ENCODE measurements at regions not wholly inside any gene's neighbourhood (a gene's known extent, or its start where the extent isn't known, plus 50 kb on each side); places are given as distances from the start of the nearest gene placed in this dataset.
"Not testable (repeated sequence)": the region's sequence is repeated elsewhere in the genome, so short reads cannot be mapped to it uniquely, and the experiment has no call there.

DNA sequence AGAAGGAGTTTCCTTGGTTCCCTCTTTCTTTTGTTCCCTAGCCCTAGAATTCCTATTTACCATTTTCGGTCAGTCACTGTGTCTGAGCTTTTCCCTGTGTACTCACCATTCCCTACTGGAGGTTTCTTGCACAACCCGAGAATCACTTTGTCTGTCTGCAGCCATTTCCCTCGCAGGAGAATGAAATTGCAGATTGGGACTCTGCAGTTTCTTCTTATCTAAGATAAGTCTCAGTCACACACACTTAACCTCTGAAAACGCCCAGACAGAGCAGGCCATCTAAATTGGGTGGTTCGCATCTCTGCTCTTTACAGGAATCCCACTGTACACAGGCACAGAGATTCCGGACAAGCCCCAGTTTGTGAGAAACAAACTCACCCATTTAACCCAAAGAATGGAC, 58.6 kb upstream of the CNTNAP2 start:
- DNase-seq (ENCODE audit: low read depth in 4 of 4, low spot score in 3 of 4), result no peak

DNA sequence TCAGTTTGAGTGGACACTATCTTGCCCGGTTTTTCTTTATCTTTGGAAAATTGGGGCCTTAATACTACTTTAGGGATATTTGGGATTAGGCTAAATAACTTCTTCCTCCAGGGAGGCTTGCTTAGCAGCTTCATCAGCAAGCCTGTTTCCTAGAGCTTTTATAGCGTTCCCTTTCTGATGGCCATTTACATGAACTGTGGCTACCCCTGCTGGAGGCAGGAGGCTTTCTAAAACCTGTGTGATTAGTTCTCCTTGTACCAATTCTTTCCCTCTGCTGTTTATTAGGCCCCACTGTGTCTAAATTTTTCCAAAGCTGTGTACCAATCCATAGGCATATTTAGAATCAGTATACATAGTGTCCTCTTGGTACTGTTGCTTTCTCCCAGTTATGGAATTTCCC, 61.7 kb upstream of the CNTNAP2 start:
- no peak for DNase-seq (ENCODE audit: low read depth in 4 of 4, low spot score in 3 of 4)

DNA sequence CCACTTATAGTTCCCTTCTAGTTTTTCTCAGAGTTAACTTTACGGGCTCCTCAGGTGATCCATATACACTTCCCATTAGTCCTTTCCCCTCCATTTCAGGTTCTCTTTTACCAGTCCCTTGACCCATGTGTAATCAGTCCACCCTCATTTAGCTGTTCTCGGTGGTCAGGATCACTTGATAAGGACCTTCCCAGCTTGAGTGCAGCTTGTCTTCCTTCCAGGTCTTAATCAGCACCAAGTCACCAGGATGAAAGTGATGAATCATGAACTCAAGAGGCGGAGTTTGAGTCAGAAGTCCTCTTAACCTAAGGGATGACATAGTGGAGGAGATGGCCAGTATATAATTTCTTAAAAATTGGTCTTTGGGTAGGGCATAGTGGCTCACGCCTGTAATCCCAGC, 63.1 kb upstream of the CNTNAP2 start:
- DNase-seq (ENCODE audit: low read depth in 4 of 4, low spot score in 3 of 4), result no peak

DNA sequence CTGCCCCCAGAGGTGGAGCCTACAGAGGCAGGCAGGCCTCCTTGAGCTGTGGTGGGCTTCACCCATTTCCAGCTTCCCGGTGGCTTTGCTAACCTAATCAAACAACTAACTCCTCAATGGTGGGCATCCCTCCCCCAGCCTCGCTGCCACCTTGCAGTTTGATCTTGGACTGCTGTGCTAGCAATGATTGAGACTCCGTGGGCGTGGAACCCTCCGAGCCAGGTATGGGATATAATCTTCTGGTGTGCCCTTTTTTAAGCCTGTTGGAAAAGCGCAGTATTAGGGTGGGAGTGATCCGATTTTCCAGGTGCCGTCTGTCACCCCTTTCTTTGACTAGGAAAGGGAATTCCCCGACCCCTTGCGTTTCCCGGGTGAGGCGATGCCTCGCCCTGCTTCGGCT, 73.3 kb upstream of the CNTNAP2 start:
- DNase-seq (ENCODE audit: low read depth in 4 of 4, low spot score in 3 of 4), result not testable (repeated sequence)

DNA sequence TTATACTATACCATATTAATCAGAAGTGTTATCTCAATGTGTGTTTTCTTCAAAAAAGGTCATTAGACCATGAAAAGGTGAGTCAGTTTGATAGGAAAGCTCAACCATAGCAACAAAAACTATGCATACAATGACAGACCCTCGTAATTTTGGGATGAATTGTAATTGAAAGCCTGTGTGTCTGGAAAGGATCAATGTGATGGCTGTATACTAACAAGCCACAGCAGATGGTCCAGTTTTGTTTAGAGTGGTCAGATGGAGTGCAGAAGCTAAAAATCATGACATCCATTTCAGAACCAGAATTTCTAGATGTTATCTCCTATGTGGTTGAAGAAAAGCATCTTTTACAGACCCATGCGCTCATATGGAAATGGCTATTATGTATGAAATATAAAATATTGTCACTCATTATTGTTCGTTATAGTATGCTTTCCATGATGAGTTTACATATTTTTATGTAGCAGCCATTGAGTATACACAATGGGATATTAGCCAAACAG, 88.3 kb upstream of the CNTNAP2 start:
- no peak for DNase-seq (ENCODE audit: low read depth in 4 of 4, low spot score in 3 of 4)

DNA sequence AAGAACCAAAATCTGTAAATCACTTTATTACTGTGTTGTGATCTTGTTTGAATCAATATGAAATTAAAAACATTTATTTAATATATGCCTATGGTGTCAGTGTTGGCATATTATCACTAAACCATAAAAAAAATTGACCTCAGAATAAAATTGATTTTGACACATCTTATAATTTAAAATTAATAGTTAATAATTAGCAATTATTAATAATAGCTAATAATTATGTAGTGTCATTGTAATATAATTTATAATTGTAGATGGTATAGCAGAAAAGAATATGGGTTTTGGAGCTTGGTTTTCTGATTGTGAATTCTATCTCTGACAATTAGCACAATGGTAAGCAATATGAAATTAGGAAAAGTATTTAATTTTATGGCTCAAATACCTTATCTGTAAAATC, 89.4 kb upstream of the CNTNAP2 start:
- DNase-seq (ENCODE audit: low read depth in 4 of 4, low spot score in 3 of 4), result no peak

DNA sequence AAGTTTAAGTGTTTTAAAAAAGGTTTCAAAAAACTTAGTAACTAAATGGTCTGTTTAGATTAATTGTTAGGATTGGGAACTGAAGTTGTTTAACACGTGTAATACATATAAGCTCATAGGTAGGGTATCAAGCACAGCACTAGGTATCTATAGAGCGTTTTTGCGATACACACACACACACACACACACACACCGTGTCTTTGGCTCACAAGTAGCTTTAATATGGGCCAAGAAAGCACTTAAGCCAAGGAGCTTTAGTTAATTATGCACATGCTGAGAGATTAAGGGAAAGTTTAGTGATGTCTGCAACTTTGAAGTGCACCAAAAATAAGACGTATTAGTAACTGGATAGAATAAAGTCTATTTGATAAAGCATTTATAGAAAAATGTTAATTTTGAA, 93.8 kb upstream of the CNTNAP2 start:
- DNase-seq (ENCODE audit: low read depth in 4 of 4, low spot score in 3 of 4), result no peak

DNA sequence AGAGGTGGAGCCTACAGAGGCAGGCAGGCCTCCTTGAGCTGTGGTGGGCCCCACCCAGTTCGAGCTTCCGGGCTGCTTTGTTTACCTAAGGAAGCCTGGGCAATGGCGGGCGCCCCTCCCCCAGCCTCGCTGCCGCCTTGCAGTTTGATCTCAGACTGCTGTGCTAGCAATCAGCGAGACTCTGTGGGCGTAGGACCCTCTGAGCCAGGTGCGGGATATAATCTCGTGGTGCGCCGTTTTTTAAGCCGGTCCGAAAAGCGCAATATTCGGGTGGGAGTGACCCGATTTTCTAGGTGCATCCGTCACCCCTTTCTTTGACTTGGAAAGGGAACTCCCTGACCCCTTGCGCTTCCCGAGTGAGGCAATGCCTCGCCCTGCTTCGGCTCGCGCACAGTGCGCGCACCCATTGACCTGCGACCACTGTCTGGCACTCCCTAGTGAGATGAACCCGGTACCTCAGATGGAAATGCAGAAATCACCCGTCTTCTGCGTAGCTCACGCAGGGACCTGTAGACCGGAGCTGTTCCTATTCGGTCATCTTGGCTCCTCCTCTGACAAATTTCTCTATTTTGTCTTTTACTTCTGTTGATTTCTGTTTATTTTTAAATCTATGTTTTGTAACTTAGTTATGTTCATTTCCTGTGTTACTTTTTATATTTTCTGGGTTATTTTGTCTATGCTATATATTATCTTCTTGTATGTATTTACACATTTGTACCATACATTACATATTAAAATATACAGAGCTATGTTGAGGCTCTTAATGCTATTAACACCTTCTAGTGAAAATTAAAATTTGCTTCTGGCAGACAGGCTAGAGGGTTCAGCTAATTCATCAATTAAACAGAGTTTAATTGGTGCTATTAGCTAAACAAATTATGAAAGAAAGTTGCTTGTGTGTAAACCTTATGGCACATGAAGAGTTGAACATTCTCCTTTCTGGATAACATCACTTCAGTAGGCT, 97.3 kb upstream of the CNTNAP2 start:
- DNase-seq (ENCODE audit: low read depth in 4 of 4, low spot score in 3 of 4), result not testable (repeated sequence)

DNA sequence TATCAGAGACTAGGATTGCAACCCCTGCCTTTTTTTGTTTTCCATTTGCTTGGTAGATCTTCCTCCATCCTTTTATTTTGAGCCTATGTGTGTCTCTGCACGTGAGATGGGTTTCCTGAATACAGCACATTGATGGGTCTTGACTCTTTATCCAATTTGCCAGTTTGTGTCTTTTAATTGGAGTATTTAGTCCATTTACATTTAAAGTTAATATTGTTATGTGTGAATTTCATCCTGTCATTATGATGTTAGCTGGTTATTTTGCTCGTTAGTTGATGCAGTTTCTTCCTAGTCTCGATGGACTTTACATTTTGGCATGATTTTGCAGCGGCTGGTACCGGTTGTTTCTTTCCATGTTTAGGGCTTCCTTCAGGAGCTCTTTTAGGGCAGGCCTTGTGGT, 99.2 kb upstream of the CNTNAP2 start:
- not testable (repeated sequence) for DNase-seq (ENCODE audit: low read depth in 4 of 4, low spot score in 3 of 4)

DNA sequence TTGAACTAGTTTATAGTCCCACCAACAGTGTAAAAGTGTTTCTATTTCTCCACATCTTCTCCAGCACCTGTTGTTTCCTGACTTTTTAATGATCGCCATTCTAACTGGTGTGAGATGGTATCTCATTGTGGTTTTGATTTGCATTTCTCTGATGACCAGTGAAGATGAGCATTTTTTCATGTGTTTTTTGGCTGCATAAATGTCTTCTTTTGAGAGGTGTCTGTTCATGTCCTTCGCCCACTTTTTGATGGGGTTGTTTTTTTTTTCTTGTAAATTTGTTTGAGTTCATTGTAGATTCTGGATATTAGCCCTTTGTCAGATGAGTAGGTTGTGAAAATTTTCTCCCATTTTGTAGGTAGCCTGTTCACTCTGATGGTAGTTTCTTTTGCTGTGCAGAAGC, 102.4 kb upstream of the CNTNAP2 start:
- not testable (repeated sequence) for DNase-seq (ENCODE audit: low read depth in 4 of 4, low spot score in 3 of 4)

DNA sequence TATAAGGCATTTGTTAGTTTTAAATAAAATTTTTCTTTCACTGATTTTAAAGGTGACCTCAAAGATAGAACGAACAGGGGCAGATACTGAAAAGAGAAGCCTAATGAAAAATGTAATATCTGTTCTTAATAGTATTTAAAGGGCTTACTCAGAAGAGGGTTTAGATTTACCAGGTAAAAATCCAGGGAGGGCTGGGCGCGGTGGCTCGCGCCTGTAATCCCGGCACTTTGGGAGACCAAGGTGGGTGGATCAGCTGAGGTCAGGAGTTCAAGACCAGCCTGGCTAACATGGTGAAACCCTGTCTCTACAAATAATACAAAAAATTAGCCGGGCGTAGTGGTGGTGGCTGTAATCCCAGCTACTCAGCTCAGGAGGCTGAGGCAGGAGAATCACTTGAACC, 108.3 kb upstream of the CNTNAP2 start:
- DNase-seq (ENCODE audit: low read depth in 4 of 4, low spot score in 3 of 4), result no peak

DNA sequence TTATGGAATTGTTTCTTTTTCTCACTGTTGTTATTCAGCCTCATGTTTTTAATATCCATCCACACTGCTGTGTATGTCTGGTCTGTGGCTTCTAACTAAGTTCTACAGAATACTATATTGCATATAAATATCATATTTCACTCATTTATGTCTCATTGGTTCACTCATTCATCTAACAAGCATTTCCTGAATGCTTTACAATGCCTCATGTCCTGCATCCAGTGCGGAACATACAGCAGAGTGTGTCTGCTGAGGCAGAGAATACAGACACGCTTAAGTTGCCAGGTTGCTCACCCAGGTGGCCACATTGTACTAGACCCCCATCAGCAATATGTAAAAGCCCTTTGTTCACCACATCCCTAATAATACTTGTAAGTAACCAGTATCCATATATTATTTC, 111.8 kb upstream of the CNTNAP2 start:
- DNase-seq (ENCODE audit: low read depth in 4 of 4, low spot score in 3 of 4), result no peak

DNA sequence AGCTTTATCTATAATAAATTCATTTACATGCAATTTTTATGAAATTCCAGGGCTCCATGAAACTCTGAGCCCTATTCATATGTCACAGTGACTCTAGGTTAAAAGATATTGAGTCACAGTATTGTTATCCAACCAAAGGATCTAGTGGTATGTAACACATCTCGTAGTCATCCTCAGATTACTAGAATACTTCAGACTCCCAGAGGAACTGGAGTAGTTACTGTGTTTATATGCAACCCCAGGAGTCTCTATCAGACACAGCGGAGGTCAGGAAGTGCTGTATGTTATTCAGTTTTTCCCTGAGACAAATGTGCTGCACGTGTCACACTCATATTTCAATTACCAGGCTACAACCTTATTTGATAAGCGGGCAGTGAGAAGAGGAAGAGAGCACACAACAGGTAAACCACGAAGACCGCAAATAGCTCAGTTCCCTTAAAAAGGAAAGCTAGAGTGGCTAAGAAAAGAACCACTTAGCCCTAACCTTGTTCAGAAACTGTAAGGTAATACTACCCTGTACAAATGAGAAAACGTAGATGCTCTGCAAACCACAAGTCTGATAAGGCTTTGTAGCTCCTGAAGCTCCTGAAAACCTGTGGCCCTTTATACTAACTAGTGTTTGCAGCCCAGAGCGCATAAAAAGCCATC, 114.0 kb upstream of the CNTNAP2 start:
- no peak for DNase-seq (ENCODE audit: low read depth in 4 of 4, low spot score in 3 of 4)

DNA sequence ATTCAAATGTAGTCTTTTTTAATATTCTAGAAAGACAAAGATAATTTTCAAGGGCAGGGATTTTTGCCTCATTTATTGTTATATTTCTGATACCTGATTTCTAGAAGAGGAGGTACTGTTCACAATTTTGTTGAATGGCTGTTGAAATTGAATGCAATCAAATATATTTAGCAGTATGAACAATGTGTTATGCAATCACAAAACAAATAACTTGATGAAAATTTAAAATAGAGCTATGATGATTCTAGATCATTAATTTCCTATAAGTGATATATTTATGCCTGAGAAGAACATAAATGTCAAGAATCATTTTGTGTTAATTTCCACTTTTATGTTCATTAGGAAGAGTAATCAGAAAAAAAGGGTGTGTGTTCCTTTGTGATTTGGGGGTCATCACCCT, 114.6 kb upstream of the CNTNAP2 start:
- no peak for DNase-seq (ENCODE audit: low read depth in 4 of 4, low spot score in 3 of 4)

DNA sequence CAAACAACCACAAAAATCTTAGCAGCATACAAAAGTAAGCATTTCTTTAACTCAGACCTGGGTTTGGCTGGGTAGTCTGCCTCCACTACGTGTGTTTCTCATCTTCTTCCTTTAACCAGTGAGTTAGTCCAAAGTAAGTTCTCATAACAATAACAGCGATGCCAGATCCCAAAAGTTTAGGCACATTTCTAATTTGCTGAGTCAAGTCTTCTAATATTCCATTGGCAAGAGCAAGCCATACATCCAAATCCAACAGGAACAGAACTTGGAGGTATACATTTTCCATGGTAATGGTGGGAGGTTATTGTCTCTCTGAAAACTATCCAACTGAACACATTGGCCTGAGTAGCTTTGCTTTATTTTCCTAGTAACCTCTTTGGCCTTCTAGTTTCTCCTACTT, 115.7 kb upstream of the CNTNAP2 start:
- DNase-seq (ENCODE audit: low read depth in 4 of 4, low spot score in 3 of 4), result no peak

DNA sequence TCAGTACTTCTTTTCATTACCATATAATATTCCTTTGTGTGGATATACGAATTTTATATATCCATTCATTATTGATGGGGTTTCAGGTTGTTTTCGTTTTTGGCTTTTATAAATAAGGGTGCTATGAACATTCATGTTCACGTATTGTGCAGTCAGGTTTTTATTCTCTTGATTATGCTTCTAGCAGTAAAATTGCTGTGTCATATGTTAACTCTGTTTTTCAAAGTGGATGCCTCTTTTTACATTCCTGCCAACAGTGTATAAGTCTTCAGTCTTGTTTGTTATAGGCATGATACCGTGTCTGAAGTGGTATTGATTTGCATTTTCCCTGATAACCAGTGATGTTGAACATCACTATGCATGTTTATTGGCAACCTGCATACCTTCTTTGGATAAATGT, 127.1 kb upstream of the CNTNAP2 start:
- no peak for DNase-seq (ENCODE audit: low read depth in 4 of 4, low spot score in 3 of 4)

DNA sequence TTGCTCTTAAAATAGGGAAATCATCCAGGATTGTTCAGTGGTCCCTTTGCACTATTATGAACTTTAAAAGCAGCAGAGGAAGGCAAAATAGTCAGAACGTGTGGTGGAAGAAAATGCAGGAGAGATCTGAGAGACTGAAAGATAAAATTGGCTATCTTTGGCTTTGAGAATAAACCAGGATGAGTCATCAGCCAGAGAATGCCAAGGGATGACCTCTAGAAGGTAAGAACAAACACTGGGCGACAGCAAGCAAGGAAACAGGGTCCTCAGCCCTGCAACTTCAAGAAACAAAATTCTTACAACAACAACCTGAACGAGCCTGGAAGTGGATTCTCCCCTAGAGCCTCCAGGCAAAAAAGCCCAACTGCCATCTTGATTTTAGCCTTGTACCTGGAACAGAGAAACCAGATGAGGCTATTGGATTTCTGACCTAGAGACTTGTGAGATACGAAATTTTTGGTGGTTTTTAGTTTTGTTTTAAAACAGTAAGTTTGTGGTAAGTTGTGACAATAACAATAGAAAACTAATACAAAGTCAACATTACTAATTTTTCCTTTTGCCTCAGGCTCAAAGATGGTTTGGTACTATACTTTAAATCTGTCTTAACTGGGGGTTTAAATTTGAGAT, 130.2 kb upstream of the CNTNAP2 start:
- DNase-seq (ENCODE audit: low read depth in 4 of 4, low spot score in 3 of 4), result no peak

DNA sequence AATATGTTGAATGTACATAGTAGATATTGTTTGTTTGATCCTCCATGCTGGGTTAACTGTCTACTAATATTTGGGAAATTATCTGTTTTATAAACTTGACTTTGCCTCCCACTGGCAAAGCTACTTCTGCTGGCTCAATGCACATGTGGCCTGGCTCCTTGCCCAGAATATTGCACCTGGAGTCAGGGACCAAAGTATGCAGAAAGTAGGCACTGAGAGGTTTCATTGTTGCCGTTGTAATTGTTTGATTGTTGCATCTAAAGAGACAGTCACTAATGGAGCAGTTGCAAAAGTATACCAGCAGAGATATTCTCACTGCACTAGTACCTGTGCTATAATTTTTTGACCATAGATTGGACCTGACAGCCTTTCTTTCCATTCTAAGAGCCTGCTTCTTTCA, 137.8 kb upstream of the CNTNAP2 start:
- DNase-seq (ENCODE audit: low read depth in 4 of 4, low spot score in 3 of 4), result no peak

DNA sequence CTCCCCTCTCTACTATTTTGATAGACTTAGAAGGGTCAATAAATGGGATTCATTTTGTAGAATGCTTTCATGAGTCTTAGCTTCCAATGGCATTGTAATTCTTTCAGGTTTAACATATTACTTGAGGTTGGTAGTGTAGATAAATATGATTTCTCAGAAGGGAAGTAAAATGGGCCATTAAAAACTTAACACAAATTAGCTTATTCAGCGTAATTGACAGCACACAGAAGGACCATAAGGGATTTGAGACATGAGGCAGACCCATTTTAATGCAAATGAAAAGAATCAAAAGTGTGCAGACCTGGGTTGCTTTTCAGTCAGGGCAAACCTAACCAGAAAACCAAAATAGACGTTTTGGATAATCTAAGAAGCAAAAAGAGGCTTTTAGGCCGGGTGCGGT, 156.6 kb upstream of the CNTNAP2 start:
- no peak for DNase-seq (ENCODE audit: low read depth in 4 of 4, low spot score in 3 of 4)

DNA sequence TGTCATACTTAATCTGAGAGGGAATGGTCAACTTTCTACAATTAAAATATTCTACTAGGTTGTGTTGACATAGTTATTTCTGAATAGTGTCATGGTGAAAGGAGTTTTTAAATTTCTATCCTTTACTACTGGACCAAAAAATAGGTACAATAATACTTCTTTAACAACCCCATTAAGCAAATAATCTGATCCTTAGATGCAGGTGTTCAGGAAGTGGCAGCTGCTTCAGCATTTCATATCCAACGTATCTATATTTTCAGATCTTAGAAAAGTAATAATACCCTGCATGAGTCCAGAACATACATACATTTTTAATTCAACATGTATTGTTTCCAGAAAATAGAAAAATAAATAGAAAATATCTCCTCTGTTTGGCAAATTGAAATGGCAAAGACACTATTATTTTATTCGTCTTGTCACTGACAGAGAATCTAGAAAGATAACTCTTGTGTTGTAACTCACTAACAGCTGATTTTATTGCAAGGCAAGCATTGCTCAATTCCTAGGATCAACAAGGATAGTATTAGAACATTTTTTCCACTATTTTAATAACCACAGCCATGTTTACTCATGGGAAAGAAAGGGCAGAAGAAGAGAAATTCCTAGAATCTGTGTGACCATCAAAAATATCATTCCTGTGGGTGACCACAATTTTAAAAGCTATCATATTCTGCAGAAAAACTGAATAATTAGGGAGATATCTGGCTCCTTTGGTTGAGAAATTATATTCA, 159.3 kb upstream of the CNTNAP2 start:
- DNase-seq (ENCODE audit: low read depth in 4 of 4, low spot score in 3 of 4), result no peak

DNA sequence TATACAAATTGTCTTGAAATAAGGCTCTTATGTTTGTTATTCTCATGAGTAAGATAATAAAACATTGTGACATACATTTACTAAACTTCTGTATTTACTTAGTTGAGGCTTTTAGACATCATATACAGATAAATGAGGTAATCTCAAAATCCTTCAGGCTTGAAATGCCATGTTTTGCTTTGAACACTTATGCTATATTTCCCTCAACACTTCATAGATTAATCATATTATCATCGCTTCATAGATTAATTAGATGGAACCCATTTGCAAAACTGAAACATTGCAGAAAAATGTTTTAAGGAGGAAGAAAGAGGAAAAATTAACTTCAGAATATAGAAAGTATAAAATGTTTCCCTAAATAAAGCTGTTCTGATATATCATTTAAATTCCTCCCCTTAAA, 165.0 kb upstream of the CNTNAP2 start:
- DNase-seq (ENCODE audit: low read depth in 4 of 4, low spot score in 3 of 4), result no peak
